HG03571 (cell line): ENCODE measurements at regions not wholly inside any gene's neighbourhood (a gene's known extent, or its start where the extent isn't known, plus 50 kb on each side); places are given as distances from the start of the nearest gene placed in this dataset.

Experiments used
- ATAC-seq: cut with Tn5 transposase; IDR thresholded peaks from one replicate; pipeline ENCODE4 v1.9.1; 2021; ENCODE audit not compliant: unreplicated experiment

DNA sequence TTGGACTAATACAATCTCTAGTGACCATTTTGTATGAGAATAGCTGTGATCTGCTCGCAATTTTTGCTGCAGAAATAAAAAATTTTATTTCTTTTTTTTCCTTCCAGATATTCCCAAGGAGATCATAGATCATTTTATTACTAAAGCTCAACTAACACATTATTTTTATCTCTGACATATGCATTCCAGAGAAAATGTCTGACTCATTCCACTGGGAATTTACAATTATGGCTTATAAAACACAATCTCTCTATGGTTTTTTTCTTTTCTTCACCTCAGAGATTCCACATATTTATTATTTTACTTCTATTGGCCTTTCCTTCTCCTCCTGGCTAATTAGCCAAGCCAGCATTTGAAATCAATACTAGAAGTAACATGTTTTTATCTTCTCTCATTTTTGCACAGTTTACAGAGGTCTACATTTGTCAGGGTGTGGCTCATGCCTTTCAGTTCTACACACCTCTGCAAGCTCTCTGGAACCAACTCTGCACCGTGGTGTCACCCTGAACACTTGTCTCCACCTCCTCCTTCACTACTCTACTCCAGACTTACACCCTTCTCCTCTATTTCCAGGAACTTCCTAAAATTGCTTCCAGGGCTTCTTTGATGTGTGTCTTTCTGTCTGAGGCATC lies 59.8 kb upstream of the GPM6A start:
- ATAC-seq = no peak

DNA sequence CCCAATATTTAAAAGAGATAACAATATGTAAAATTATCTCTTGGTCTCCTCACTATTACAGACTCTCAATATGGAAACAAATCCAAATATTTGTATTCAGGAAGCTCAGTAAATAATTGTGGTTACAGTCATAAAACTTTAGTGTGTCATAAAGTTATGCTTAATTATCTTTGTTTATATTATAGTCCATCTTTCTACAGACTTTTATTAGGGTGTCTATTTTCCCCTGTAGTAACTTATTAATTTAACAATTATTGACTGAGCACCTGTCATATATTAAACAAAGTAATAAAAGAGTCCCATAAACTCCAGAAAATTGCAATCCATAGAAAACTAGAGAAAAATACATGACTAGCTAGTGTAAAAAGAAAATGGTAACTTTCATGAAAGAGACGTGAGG lies 61.6 kb upstream of the GPM6A start:
- no peak for ATAC-seq

DNA sequence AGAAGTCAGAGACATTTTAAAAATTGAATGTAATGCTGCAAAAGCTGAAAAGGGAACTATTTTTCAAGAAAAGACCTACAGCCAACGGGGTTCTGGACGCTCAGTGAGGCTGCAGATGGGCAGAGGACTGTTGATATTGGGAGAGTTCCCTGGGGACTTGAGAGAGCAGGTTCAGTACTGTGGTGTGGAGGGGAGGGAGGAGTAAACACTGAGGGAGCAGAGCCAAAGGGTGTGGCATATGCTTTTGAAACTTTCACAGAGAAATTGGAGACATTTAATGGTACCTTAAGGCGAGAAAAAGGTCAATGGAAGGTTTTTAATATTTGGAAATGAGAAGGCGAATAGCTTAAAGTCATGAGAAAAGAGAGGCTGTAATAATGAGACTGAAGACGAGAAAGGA lies 62.2 kb upstream of the GPM6A start:
- ATAC-seq = no peak

DNA sequence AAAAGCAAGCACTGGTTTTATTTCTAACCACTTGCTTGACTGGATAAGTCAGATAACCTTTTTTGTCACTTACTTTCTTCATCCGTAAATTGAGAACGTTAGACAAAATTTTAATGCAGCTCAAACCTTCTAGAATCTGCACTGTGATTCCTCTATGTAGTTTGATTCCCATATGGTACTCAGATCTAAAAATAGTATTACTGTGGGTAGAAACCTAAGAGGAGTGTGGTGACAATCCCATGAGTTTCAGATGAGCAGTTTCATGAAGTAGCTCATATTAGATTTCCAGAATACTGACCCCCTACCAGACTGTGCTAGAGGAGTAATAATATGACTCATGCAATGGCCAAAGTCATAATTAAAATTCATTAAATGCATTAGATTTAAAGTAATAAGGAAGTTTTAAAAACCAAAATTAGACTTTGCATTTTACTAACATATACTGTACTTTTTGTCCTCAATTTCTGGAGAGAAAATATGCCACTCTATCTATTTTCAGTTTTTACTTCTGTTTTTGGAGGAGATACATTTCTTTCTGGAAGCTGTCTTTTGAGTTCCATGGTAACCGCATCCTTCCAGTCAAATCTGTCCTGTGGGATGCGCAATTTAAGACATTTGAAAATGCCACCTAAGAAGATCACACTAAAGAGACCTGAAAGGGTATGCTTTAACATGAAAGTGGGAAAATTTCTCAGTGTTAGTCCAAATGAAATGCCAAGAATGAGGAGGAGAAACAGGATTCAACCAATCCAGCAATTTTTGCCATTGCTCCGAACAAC lies 64.1 kb upstream of the GPM6A start:
- no peak for ATAC-seq

DNA sequence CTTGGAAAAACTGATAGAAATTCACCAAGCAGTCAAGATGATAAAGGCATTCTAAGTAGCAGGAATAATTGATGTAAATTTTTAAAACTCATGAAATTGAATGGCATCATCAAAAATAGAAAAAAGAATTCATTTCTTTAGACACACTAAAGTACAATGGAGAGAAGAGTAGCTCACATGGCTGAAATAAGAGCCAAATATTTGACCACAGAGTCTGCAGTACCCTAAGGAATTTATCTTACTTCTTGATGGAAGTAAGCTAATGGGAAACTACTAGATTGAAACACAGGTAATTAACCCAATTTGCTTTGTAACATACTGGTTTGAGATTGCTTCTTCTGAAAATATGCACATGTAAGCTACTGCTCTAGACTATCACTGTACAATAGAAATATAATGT lies 70.8 kb upstream of the GPM6A start:
- no peak for ATAC-seq

DNA sequence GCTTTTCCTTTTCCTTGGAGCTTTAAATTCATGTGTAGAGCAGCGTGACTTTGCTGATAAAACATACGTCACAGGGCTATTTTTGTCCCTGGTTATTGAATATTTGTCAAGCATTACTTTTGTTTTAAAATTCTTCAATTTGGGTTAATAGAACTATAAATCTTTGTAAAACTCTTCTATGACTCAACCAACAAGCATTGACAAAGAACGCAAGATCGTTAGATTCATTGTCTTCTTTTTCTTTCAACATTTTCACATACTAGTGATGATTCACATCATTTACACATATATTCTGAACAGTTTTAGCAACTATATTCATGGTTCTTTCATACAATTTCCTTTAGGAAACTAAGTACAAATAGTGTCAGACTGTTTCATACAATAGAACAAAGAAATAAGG lies 72.0 kb upstream of the GPM6A start:
- no peak for ATAC-seq

DNA sequence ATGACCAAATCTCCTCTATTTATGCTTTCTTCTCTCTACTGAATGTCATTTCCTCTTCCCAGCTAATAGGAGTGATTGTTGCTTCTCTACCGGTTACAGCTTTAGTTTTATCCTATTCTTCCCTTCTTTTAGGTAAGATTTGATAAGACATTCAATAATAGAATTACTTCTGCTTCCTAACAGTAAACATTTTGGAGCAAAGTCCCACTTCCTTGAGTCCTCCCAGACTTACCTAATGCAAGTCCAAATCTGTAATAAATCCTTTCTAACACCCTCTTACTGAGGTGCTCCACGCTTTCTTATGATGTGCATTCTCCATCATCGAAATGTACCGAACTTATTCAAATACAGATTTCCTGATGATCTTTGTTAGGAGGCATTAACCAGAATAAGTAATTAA lies 79.2 kb upstream of the GPM6A start:
- ATAC-seq = no peak

DNA sequence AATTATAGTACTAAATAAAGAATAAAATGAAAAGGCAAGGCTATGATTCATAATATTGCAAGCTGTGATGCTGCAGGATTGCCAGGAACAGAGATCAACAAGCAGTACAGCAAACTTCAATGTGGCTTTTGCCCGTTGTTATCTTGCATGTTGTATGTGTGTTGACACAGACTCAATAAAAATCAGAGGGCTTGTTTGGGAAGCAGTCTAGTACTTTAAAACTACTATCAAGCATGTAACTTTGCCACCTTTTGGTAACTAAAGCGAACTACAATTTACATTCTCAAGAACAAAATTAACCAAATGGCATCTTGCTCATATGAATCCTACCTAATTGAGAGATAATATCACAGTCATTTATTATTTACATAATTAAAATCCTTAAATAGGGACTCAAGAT lies 79.8 kb upstream of the GPM6A start:
- ATAC-seq = no peak

DNA sequence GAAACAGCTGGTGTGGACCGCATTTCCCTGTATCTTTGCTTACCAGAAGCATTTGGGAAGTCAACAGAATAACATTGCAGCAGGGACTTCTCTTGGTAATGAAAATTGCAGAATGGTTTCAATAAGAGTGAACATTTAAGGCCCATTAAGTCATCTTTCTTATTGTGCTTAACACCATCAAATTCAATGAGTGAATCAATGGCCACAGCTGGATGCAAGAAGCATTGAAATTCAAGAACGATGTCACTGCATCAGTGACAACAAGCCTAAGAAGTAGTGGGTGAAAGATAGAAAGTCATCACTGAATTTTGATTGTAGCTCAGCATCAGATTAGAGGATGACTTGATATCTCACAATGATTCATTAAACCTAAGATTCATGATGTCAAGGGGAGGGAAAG lies 93.9 kb upstream of the GPM6A start:
- ATAC-seq = no peak

DNA sequence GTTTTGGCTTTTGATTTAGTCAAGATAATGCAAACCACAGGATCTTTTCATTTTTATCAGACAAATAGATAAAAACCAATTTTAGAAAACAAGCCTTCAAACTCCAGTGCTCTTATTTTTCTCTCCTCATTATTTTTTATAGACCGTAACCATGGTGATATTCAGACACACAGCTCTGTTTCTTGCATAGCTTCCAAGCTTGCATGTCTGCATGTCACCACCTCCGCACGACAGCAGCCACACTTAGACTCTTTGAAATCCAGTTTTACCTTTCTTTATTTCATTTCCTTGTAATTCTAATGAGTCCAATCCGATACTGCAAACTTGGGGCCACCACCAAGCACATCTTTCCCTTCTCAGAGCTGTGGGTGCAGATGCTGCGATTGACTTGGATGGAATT lies 94.3 kb upstream of the GPM6A start:
- ATAC-seq = no peak

DNA sequence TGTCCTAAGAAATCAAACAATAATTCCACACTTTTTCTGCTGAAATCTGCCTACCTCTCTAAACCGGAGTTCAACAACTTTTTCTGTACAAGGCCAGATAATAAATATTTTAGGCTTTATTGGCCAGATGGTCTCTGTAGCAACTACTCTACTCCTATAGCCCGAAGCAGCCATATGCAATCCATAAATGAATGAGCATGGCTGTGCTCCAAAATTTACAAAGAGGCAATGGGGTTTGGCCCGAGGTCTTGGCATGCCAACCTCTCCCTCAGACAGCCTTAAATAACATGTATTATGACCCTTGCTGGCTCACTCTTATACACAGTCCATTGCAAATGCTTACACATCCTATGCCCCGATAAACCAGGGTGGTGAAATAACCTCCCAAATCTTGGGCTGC lies 98.6 kb upstream of the GPM6A start:
- ATAC-seq = no peak

DNA sequence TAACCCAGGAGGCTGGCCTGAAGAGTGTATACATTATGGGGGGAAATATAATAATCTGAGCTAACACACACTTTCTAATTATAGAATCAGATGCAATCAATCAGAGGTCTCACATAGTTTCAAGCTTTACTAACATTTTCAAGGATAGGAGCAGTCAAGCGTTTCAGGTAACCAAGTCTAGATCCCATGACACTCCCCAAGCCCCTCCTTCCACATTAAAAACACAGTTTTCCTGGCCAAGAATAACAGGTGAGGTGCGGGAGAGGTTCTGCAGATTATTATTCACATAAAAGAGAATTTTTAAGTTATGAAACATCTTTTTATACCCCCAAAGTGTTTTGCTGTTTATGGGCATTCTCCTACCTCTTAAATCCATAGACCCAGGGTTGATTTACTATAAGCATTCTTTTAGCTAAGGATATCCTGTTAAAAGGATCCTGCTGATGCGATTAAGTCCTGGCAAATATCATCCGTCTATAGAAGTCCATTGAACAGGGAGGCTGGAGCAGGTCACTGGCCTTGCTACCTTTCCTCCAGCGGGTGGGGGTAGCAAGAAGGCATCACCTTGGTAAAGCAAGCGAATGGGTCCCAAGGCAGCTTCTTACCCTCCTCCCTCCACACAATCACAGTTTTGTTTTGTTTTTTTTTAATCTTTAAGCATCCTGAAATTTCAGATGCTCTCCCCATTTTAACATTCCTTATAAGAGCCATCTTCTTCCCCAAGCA lies 104.7 kb upstream of the GPM6A start:
- no peak for ATAC-seq

DNA sequence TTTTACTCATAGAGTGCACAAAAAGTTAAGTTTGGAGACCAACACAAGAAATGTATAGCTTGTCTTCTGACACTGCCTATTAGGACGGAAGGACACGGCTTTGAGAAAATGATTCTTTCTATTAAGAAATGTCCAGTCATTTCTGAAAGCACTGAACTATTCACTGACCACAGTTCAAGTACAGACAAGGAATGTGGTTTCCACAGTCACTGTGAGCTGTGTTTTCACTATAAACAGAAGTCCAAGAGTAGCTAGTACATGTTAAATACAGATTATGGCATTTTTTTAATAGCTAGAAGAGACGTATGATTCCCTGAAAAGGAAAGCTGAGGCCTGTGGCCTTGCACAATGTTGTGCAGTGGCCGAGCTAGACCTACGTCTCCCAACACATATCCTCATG lies 115.1 kb upstream of the GPM6A start:
- no peak for ATAC-seq

DNA sequence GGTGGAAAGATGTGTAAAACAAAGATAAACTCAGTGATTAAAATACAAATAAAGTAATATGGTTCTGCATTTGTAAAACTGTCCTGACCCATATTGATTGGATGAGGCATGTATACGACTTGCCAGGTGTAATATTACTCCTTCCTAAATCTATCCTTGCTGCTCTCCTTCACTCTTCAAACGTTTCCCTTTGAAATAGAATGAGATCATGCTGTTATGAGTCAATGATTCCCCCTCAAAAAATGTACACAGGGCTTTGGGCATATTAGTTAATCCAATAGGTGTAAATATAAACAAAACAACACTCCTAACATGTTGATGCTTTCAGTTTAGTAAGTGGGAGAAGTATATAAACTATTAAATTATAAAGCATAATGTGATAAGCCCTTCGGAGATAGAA lies 117.4 kb upstream of the GPM6A start:
- no peak for ATAC-seq

DNA sequence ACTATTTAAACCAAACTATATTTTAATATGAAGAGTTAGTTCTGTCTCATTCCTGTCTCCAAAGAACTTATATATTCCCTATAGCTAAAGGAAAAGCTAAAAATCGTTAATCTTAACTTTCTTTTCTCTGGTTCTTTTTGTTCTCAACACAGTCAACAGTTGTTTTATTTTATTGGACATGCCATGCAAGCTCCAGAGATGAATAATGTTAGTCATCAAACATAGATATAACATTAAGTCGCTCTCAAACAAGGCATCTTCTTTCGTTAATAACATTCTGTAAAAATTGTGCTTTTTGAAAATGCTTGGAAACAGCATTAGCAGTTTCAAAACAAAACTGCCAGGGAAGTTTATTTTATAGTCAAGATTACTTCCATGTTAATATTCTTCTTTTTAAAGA lies 117.9 kb upstream of the GPM6A start:
- ATAC-seq = no peak

DNA sequence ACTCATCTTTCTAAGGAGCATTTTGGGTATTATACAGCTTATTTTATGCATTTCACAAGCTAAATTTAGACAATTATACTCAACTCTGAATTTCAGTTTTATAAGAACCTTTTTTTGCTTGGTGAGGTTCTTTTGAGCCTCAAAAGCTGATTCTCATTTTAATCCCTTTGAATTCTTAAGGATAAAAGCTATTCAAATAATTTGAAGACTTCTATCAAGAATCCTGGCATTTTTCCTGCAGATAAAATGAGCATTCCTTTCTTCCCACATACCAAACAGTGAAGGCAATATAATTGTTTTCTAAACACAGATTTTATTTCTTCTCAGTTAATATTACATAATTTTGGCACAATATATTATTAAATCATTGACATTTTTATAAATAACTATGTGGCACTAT lies 118.4 kb upstream of the GPM6A start:
- ATAC-seq = no peak

DNA sequence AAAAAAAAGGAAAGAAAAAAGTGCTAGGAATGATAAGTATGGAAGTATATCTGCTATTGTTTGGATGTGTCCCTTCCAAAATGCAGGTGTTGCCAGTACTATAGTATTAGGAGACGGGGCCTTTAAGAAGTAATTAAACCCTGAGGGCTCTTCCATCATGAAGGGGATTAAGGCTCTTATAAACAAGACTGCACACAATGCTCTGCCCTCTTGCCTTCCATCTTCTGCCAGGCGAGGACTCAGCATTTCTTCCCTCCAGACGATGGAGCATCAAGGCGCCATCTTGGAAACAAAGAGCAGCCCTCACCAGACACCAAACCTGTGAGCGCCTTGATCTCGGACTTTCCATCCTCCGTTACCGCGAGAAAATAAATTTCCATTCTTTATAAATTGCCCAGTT lies 120.1 kb upstream of the GPM6A start:
- ATAC-seq = no peak

DNA sequence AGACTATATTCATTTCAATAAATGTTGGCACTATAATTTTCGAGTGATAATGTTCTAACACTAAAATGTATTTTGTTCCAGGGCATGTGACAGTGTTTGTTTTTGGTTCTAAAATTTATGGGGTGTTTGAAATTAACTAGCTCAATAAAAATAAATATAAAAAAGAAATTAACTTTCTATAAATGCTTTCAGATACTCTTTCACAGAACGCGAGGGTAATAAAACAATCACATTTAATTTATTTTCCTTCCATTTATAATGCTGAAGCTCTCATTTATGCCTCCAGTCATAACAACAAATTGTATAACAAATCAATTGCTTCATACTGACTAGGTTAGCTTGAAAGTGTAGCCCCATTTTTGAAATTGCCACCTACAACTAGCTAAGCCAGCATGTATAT lies 122.4 kb upstream of the GPM6A start:
- no peak for ATAC-seq

DNA sequence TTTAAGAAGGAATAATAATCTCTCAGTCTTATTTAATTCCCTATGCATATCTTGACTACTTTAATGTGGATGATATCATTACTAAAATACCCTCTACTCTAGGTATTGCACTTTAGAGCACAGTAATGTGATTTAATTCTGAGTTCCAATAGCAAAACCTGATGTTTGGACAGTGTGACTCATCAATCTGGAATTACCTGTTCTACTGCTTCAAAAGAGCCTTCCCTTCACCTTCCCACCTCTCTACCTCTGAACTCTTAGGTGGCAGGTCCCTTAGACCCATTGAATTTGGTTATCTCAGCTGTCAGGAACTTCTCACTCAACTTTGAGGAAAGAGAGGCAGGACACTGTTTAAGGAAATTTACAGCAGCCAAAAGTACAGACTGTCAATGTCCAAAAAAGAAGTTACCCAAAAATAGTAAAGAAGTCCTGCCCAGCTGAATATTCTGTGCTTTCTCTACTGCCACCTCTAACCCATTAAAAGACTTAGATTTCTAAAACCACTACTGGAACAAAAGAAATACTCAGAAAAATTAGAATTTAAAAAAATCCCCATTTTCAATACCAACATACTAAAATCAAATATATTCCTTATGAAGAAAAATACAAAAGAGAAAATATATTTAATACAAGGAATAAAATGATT lies 123.1 kb upstream of the GPM6A start:
- ATAC-seq = no peak

DNA sequence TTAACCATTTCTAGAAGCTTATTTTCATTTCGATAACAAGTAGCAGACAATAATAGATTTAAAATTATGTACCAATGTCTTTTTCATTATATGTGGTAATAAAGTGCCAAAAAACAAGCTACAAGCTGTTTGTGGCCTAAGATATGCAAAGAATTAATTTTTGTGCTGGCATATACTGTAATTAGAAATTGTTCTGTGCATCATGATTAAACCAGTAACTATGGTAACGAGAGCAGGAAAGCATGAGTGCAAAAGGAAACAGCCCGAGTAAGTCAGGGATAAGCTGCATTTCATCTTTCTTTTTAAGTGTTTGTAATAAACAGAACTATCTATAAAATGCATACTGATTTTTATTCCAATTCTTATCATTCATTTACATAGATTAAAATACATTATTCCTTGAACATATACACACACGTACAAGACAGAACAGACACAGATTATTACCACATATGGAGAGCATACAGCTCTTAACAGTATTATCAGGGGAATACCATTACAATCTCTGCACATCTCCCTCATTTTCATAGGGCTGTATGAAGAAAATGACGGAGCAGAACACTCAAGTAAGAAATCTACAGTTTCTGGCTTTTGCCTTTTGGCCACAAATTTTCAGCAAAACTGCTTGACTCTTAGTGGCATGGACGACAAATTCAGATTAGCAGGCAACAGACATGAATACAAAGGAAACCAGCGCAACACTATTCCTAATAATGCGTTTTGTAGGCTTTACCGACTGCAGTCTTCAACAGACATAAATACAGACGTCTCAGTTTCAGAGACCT lies 121.3 kb upstream of the WDR17 start:
- no peak for ATAC-seq

DNA sequence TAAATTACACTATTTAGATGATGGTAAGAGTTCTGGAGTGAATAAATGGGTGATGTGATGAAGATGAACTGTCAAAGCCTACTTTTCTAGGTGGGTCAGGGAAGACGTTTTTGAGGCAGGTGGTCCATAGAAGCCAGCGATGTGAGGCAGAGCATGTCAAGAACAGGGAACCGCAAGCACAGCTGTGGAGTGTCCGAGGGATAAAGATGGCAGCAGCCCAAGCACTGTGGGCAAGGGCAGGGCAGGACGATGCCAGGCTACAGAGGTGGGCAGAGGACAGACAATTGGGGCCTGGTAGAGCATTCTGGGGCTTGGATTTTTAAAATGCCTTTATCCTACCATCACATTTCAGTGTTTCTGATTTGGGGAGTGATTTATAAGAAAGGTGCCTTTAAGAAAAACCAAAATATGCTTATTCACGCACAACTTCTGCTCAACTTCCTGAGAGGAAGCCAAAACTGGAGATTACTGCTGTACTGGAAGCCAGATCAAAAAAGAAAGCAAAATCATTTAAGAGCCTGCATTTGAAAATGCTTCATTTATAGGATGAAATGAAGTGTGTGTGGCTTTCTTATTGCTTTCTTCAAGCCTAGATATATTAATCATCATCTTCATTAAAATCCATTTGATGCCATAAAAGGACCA lies 119.0 kb upstream of the WDR17 start:
- ATAC-seq = no peak
